Upper lobe of right lung (tissue), 1 donor: ENCODE measurements at regions not wholly inside any gene's neighbourhood (a gene's known extent, or its start where the extent isn't known, plus 50 kb on each side); places are given as distances from the start of the nearest gene placed in this dataset.

ENCODE experiments used
- ATAC-seq: fragments of 200-7000 bp; cut with Tn5 transposase; one replicate; pipeline ENCODE4 v1.9.1; 2020; ENCODE audit warnings: mild to moderate bottlenecking, moderate library complexity
- DNase-seq: peaks from one replicate; pipeline ENCODE4 v3.0.0-alpha.2; 2020
- H3K27ac ChIP-seq: fragments of 200-600 bp; one replicate; pipeline ENCODE4 v1.8.0; 2022
- H3K27me3 ChIP-seq: fragments of 200-600 bp; one replicate; pipeline ENCODE4 v1.8.0; 2022; ENCODE audit warnings: mild to moderate bottlenecking
- H3K36me3 ChIP-seq: fragments of 200-600 bp; one replicate; pipeline ENCODE4 v1.8.0; 2022
- H3K4me1 ChIP-seq: fragments of 200-600 bp; one replicate; pipeline ENCODE4 v1.8.0; 2022
- H3K4me3 ChIP-seq: fragments of 200-600 bp; one replicate; pipeline ENCODE4 v1.8.0; 2022; ENCODE audit warnings: mild to moderate bottlenecking
- H3K9me3 ChIP-seq: fragments of 200-600 bp; one replicate; pipeline ENCODE4 v1.8.0; 2022
- CTCF ChIP-seq: fragments of 200-600 bp; IDR thresholded peaks from one replicate; pipeline ENCODE4 v1.8.0; 2022; ENCODE audit warnings: antibody characterized with exemption
- intact Hi-C: fragments of 100-400 bp; cut with DNase I; formaldehyde crosslinking; loops from one replicate; pipeline ENCODE4 v1.11.0; 2022
- donor health status: DM: no; HTN: yes; CAD: no; lungs with severe emphysema.

DNA sequence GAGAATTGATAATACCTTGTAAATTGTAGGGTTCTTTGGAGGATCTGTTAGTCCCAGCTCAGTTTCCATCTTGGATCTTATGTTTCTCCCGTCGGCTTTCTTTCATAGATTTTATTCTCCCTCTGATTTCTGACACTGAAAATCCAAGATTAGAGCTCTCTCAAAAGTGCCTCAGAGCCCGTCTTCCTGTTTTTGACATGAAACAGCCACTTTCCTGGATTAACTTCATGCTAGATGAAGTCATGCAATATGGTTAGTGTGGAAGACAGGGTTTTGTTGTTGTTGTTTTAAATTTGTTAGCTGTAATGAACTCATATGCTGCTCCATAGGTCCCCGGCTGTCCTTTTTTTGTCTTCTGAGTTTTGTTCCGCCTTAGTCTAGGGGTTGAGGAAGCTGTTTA, 51.6 kb upstream of the ZFR start:
- ATAC-seq: no peak
- intact Hi-C loops: no loop called here
- TF ChIP-seq CTCF: no peak

GRCh38 chr5:32494827-32495226, 50.3 kb upstream of the ZFR start:
- Histone ChIP-seq H3K36me3 (no peaks in the 10 kb centered on the region), H3K9me3 (no peaks in the 10 kb centered on the region), H3K4me1 (peaks cover 3% of the 10 kb centered on the region), H3K4me3 (no peak overlapping the region), H3K27me3 (no peaks in the 10 kb centered on the region), H3K27ac (no peak overlapping the region)
- DNase-seq: no peak
- no peak for TF ChIP-seq CTCF
- intact Hi-C loops: no loop called here
- ATAC-seq: no peak

More for the DNA sequence above, 51.6 kb upstream of the ZFR start:
- Histone ChIP-seq H3K27ac (no peak overlapping the region), H3K36me3 (no peaks in the 10 kb centered on the region), H3K27me3 (no peaks in the 10 kb centered on the region), H3K9me3 (no peaks in the 10 kb centered on the region), H3K4me3 (no peak overlapping the region), H3K4me1 (no peaks in the 10 kb centered on the region)
- DNase-seq: no peak
